Renal cortex interstitium (tissue), 11 donors: ENCODE measurements at regions not wholly inside any gene's neighbourhood (a gene's known extent, or its start where the extent isn't known, plus 50 kb on each side); places are given as distances from the start of the nearest gene placed in this dataset.

ENCODE experiments used
- DNase-seq, 11 donors: peaks; one replicate each; pipeline ENCODE4 v3.0.0-alpha.2; 2013; ENCODE audit warnings: low read depth in 9 of 11, low spot score in 4 of 11; ENCODE audit errors: extremely low read depth in 1 of 11

DNA sequence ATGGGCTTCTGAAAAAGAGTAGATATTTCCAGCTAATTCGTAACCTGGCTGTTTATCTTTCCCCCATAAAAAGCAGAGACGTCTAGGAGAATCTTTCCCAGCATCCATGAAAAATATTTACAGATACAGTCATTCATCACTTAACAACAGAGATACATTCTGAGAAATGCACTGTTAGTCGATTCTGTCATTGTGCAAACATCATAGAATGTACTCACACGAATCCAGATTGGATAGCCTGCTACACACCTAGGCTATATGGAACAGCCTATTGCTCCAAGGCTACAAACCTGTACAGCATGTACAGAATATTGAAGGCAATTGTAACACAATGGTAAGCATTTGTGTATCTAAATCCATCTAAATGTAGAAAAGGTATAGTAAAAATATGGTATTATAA lies 530.2 kb upstream of the NBEA start:
- DNase-seq: no peak

DNA sequence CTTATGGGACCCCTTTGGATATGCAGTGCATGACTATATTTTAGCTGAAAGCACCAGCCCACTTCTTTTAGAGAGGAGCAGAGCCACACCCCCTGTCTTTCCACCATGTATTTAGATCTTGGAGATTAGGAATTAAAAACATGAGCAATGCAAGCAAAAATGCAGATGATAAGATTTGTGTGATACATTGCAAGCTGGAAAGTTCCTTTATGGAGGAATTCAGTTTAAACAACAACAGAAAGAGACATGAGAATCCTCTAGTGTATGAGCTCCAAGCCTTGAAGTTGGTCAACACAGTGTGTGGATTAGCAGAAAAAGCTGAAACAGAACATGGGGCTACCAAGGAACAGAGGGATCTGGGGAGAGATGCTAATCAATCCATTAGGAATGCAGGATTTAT lies 529.8 kb upstream of the NBEA start:
- DNase-seq: no peak

DNA sequence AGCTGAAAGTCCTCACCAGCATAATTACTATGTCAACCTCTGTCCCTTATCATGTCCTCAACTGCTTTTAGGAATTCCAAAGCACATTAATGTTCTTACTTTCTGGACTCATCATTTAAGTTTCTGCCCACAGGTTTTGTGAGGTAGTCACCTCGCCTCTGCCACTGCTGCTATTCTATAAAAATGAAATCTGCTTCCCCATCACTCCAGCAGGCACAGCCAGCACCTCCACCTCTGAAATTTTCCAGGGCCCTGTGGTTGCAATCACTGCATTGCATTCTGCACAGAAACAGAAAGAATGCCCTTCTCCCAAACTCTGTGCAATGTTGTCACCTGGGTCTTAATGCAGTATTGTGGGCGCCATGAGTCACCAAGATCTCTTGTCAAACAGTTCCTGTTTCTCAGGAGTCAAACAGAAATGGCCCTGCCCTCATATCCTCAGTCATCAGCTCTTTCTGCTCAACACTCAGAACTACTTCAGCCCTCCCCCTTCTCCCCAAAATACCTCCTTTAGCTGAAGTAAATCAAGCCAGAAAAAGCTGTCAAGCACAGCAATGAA lies 529.2 kb upstream of the NBEA start:
- no peak for DNase-seq

DNA sequence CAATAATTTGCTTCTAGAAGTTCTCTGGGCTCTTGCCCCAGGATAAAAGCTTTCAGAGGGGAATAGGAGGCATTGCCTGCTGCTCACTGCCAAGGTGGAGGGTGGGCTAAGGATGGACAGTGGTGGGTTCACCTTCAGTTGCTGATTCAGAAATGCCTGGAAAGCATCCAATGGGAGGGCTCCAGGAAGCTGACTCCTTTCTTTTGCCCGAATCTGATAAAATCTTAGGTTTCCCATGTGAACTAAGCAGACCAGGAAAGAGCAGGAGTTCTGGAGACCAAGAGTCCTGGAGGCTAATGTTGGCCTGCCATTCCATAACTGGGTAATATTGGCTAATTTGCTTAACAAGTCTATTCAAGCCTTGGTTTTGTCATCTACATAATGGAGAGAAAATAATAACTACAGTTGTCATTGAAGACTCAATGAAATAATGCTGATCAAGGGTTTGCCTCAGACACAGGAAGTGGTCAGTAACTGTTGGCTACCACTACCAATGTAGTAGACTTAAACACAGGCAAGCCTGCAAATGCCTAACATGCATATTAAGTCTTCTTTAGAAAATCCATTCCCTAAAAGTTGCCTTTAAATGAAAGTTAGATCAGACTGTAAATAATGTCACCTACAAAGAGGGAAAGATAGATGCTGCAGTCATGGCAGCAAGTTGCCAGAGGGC lies 528.4 kb upstream of the NBEA start:
- no peak for DNase-seq

DNA sequence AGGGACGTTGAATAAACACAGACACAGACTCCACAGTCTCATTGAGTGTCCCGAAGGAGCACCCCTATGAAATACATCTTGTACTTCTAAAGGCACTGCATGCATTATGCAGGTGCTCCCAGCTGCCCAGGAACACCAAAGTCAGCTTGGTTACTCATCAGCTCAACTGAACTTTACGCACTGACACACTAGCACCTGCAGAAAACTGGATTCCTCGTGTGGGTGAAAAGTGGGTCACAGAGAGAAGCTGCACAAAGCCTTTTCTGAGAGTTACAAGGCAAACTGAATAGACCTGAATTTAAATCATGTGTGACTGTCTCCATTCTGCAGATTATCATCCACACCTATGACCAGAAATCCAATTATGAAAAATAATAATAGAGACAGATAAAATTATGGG lies 527.5 kb upstream of the NBEA start:
- peak in 1 of 11 donors; percentile 17 for DNase-seq

DNA sequence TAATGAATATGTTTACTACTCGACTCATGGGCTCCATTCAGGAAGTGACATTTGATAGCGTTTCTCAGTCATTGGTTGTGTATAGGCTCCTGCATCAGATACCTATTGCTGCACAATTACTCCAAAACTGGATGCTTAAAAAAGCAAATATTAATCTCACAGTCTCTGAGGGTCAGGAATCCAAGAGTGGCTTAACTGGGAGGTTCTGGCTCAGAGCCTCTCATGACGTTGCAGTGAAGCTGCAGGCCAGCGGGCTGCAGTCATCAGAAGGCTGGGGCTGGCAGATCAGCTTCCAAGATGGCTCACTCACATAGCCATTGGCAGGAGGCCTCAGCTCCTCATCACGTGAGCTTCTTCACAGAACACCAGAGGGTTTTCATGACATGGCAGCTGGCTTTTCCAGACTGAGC lies 525.1 kb upstream of the NBEA start:
- DNase-seq: peak in 1 of 11 donors; percentile 4

DNA sequence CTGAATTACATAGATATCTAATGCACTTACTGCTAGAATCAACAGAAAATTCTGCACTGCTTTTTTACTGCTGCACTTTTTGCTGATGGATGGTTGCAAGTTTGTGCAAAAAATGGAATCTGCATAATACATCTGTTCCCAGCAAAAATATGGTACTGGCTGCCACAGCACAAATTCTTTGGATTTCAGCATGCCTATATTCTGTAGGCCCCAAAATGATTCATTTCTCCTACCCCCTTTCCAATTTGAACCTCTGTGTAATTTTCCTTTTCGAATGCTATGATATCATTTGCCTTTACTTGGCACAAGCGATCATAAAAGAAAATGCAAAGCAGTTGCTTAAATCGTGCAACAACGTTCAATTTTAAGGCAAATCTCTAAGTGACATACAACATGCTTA lies 524.2 kb upstream of the NBEA start:
- no peak for DNase-seq

DNA sequence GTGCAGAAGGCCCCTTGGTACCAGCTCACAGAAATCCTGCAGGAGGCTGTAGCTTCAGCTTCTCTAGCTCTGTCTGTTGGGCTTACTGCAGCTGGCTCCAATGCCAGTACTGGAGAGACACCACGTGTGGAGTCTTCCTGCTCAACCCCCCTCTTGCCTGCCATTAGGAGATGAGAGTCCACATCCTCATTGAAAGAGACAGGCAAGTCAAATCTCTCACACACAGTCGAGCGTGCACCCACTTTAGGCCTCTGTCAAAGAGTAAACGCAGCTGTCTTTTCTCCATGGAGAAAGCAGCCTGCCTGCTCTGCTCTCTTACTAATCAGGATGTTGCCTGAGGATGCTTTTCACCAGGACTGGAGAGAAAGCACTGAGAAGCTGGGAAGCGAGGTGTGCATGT lies 523.0 kb upstream of the NBEA start:
- peak in 7 of 11 donors; percentile 15 to 40 (median 18) for DNase-seq

DNA sequence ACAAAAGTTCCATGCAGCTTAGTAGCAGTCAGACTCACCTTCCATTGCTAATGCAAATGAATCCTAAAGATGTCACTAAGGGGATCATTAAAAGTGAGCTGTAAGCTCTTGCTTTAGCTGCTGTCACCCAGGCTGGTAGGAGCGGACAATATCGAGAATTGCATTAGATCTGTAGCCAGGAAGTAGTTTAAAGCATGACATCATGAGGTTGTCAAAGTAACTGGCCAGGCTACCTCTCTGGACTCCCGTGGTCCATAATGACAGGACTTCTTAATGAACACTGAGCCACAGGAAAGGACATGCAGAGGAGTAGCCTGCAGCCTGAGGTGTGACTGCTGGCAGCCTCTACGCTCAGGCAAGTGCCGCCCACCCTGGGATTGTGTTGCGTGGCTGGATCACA lies 522.3 kb upstream of the NBEA start:
- DNase-seq: no peak

DNA sequence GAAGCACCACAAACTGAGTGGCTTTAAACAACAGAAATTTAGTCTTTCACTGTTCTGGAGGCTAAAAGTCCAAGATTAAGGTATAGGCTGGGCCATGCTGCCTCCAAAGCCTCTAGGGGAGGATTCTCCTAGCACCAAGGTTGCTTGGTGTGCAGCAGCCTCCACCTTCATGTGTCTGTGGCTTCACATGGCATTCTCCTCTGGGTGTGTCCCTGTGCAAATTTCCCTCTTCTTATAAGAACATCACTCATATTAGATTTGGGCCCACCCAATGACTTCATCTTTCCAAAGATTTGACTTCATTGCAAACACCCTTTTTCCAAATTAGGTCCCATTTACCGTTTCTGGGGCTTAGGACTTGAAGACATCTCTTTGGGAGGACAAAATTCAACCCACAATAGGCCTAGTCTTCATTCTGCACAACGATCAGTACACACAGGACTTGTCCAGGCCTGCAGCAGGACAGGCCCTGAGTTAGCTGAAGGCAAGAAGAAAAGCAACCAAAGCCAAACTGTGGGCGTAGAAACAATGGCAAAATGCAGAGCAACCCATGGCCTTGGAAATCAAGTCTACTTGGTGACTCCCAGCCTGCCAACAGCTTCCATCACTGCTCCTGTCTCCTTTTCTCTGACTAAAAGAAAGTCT lies 521.2 kb upstream of the NBEA start:
- no peak for DNase-seq

DNA sequence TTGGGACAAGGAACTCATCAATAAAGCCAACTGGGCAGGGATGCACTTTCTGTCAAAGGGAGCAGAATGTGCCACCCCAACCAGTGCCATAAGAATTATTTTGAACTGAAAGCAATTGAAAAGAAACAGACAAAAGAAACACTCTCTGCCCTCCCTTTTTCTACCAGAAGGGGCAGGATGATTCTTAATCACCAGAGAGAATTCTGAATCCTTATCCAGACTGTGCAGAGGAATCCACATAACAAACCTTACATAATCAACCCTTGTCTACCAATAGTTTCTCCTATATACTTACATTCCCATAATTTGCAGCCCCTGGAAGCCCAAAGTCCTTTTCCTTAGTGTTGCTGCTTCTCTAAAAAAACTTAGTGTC lies 520.7 kb upstream of the NBEA start:
- DNase-seq: no peak

DNA sequence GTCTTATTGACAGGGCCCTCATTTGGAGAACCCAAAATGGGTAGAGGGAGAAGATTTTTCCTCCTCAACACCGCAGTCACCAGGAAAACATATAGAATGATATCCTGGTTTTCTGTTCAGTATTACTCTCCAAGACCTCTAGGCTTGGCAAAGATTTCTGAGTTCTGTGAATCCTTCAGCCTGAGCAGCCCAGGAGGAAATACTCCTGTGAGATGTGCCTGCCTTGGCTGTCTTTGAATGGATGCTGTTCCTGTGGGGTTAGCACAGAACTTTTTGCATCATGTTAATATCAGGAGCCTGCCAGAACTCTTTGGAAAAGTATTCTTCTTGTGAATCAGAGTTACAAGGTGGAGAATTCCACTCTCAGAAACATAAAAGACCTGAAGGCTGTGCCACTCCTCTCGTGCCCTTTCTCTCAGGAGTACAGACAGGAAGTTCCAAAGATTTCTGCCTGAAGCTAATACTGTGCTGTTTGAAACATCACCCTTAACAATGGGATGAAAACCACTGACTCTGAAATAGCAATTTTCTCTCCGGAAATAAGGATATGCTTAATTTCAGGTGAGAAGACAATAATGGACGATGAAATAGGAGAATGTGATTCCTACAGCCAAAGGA lies 520.1 kb upstream of the NBEA start:
- DNase-seq: no peak

DNA sequence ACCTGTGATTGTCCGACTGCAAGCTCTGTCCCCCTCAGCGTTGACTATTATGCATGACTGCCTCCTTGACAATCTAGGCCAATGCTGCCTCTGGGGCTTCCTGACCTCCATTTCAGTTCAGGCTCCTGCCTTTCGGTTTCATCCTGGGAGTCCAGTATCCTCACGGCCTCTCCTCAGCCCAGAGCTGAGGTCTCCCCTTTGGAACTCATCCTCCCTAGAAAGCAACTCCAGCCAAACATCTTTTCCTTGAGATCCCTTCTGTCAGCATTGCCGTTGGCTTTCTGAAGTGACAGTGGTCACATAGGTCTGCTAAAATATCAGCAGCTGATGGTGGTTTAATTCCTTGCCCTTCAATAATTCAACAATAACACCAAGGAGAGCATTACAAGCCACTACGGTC lies 519.1 kb upstream of the NBEA start:
- no peak for DNase-seq

DNA sequence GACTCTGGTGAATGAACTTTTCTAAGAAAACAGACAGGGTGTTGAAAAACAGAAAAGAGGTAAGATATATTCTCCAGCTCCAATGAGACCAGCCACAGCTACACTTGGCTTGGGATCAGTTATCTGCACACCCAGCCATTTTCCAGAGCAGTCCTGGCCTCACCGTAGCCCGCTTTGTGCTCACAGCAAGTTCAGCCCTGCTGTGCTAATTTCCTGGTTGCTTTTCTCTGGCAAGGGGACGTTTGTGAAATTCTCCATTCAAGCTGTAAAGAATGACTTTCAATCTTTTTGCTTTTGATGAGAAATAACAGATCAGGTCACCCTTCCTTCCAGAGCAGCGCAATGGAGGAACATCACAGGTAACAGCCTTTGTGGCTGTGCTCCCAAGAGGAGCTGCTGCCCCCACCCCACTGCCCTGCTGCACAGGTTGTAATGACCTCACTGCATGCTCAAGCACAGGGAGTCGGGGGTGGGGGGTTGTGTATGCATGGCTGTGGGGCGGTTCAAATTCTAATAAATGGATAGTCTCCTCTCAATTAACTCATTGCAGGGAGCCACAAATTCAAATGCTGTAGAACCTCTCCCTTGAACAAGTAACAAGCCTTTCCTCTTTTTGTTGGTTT lies 516.6 kb upstream of the NBEA start:
- no peak for DNase-seq

DNA sequence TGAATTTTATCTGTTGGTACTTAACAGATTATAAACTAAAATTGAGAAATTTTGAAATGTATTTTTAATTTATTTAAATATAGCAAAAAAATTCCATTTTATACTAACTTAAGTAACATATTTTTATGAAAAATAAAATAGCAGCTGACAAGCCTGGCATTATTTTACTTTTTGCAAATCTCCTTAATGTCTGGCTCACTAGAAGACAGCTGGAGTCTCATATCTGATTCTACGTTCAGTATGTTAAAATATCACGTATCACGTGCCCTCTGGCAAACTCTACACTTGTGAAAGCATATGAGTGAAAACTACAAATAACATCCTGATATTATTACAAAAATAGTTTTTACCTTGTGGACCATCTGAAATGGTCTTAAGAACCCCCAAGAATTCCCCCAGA lies 513.2 kb upstream of the NBEA start:
- no peak for DNase-seq

DNA sequence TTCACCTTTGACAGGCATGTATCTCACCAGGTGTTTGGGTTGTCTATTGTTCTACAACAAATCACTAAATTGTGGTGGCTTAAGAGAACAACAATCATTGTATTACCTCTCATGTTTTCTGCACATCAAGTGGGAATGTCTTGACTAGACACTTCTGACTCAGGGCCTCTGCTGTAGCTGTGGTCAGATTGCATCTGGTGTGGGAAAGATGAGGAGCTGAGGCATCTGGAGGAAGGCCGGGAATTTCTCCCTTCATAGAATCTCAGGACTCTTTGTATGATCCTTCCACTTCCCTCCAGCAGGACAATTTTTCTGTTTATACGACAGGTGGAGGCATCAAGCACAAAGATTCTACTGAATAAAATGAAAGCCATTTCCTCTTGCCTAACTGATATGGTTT lies 511.8 kb upstream of the NBEA start:
- DNase-seq: no peak

DNA sequence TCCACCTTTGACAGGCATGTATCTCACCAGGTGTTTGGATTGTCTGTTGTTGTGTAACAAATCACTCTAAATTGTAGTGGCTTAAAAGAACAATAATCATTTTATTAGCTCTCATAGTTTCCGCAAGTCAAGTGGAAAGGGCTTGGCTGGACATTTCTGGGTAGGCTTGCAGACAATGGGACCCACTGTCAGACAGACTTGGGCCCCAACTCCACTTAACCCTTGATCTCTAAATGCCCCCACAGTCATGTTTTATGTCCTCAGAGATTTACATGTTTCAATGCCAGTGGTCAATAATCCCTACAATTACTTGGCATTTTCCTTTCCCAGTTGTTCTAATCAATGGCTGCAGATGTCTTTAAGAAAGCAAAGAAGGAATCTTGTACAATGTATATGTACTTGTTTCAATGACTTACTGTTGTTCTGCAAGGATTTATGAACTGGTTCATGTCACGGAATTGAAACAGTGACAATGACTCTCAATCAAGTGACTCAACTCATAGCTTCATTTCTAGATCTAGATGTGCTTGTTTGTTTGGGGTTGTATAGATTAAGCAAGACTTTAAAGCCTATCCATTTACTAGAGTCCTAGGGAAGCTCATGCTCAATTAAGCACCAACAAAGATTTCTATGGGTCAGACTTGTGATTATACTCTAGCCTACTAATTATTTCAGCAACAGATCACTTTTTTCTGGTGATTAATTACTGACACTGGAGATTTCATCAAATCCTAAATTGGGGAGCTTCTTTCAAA lies 510.1 kb upstream of the NBEA start:
- no peak for DNase-seq

DNA sequence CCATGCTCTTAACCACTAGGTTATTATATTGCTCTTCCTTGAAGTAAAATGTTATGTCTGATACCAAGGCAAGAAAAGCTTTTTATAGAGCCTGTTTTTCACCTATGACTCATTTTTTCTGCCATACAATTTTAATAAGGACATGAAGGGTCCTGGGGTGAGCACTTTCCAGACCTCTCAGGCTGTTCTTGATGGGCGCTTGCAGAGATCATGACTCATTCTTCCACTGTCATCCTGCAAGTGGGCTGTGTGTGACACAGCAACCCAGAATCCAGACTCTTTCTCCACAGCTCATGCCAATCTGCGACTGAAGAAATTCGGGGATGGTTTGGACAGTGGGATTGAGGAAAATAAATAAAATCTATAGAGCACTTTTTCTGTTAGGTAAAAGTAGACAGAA lies 506.7 kb upstream of the NBEA start:
- DNase-seq: no peak

DNA sequence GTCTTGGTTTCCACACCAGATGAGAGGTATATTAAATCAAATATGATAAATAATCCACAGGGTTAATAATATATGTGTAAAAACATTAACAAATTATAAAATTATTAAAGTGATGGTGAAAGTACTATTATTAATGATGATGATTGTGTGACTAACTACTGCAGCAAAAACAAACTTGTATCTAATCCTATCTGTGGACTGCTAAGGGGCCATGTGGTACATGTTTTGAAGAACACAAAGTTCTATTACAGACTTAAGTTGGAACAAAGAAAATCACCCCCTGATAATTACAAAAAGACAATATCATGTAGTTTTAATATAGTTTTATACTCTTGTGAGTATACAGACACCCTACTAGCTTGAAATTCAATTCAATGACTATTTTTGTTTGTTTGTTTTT lies 504.2 kb upstream of the NBEA start:
- DNase-seq: no peak
